ENCODE measurements at regions not wholly inside any gene's neighbourhood (a gene's known extent, or its start where the extent isn't known, plus 50 kb on each side); places are given as distances from the start of the nearest gene placed in this dataset.

DNA sequence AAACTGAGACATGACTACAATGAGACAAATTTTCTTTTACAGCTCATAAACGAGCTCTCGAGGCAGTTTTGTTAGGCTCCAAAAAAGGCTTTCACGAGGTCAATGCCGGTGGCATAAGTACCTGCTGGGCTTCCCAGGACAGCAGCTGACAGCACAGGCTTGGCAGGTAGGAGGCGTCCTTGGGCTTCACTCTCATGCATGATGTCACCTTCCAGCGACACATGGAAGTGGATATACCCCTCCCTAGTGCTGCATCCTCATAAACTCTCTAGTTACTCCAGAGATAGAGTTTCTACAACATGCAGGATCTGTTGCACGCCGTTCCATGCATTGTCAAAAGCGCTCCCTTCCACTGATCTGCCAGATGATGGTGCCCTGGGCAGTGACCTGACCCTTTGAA lies 112.5 kb upstream of the PAXBP1 start:
- Histone ChIP-seq H3K27ac (no peak overlapping the region), H3K9me3 (no peaks in the 10 kb centered on the region), H3K4me1 (no peaks in the 10 kb centered on the region), H3K4me3 (no peak overlapping the region), H3K27me3 (no peaks in the 10 kb centered on the region), H3K36me3 (no peaks in the 10 kb centered on the region)
- no peak for DNase-seq
- no peak for TF ChIP-seq POLR2A (IDR thresholded peaks at IDR 0.05)
- TF ChIP-seq, protein P1, sequence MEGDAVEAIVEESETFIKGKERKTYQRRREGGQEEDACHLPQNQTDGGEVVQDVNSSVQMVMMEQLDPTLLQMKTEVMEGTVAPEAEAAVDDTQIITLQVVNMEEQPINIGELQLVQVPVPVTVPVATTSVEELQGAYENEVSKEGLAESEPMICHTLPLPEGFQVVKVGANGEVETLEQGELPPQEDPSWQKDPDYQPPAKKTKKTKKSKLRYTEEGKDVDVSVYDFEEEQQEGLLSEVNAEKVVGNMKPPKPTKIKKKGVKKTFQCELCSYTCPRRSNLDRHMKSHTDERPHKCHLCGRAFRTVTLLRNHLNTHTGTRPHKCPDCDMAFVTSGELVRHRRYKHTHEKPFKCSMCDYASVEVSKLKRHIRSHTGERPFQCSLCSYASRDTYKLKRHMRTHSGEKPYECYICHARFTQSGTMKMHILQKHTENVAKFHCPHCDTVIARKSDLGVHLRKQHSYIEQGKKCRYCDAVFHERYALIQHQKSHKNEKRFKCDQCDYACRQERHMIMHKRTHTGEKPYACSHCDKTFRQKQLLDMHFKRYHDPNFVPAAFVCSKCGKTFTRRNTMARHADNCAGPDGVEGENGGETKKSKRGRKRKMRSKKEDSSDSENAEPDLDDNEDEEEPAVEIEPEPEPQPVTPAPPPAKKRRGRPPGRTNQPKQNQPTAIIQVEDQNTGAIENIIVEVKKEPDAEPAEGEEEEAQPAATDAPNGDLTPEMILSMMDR (IDR thresholded peaks at IDR 0.05) = no peak

DNA sequence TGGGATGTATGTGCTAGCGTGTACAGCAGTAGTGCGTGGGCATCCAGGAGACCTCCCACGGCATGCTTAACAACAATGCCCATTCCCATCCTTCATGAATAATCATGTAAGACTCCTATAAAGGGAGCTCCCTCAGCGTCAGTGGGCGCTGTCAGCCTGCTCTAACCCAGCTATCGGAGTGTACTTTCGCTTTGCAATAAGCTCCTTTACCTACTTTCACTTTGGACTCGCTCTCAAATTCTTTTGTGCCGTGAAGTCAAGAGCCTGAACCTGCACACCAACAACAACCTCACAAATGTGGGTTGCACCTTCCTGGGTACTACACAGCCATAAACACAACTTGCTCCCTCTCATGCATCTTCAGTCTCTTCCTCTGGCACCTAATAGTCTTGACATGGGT lies 114.8 kb upstream of the PAXBP1 start:
- Histone ChIP-seq H3K27ac (no peak overlapping the region), H3K36me3 (no peaks in the 10 kb centered on the region), H3K9me3 (no peaks in the 10 kb centered on the region), H3K4me3 (peak overlapping the region in 2 of 4 donors; percentile 8 to 16), H3K4me1 (no peaks in the 10 kb centered on the region), H3K27me3 (no peaks in the 10 kb centered on the region)
- no peak for DNase-seq
- no peak for TF ChIP-seq POLR2A (IDR thresholded peaks at IDR 0.05)
- TF ChIP-seq, protein P1 (IDR thresholded peaks at IDR 0.05) = no peak

DNA sequence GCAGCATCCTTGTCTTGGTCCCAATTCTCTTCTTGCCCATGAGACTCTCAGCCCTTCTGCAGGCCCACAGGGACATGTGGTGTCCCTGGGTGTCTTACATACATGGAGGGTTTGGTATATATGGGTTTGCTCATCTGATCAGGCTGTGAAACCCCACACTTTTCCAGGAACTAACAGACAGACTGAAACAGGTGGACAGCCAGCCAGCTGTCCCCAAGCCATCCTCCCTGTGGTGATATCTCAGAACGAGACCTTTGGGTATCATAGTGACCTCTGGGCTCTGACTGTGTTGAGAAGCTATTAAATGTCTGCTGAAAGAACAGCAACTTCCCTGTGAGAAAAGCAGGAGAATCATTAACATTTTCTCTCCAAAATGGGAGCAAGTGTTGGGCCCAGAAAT lies 115.5 kb upstream of the PAXBP1 start:
- no peaks in the 10 kb centered on the region for H3K9me3 ChIP-seq

DNA sequence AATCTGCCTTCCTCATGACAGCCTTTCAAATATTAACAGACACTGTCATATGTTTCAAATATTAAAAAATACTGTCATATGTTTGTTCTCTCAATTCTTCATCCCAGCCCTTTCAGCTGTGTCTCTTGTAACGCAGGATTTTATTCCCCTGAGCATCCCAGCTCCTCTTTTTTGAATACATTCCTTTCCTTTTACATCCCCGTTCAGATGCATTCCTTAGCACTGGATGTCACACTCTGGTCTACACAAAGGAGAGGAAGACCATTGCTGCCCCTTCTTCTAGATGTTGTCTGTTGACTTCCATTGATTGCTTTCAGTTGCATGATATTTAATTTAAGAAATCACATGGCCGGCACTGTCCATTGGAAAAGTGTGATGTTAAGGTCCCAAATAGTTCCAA lies 117.4 kb upstream of the PAXBP1 start:
- Histone ChIP-seq H3K9me3 (no peaks in the 10 kb centered on the region), H3K27ac (no peak overlapping the region), H3K36me3 (no peaks in the 10 kb centered on the region), H3K4me3 (no peak overlapping the region), H3K4me1 (no peaks in the 10 kb centered on the region), H3K27me3 (no peaks in the 10 kb centered on the region)
- no peak for DNase-seq
- TF ChIP-seq, protein P1 (IDR thresholded peaks at IDR 0.05) = no peak
- no peak for TF ChIP-seq POLR2A (IDR thresholded peaks at IDR 0.05)

More for the DNA sequence above, 115.5 kb upstream of the PAXBP1 start:
- Histone ChIP-seq H3K27me3 (no peaks in the 10 kb centered on the region), H3K4me3 (no peak overlapping the region), H3K27ac (no peak overlapping the region), H3K4me1 (no peaks in the 10 kb centered on the region), H3K36me3 (no peaks in the 10 kb centered on the region)
- TF ChIP-seq, protein P1 (IDR thresholded peaks at IDR 0.05) = no peak
- TF ChIP-seq POLR2A (IDR thresholded peaks at IDR 0.05) = no peak
- no peak for DNase-seq

DNA sequence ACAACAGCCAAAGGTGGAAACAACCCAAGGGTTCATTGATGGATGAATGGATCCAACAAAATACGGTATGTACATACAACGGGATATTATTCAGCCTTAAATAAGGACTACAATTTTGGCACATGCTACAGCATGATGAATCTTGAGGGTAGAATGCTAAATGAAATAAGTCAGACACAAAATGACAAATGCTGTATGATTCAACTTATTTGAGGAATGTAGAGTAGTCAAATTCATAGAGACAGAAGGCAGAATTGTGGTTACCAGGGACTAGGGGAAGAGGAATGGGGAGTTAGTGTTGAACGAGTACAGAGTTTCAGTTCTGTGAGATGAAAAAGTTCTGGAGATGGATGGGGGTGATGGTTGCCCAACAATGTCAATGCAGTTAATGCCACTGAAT lies 118.0 kb upstream of the PAXBP1 start:
- TF ChIP-seq POLR2A (IDR thresholded peaks at IDR 0.05) = no peak
- TF ChIP-seq, protein P1 (IDR thresholded peaks at IDR 0.05) = no peak
- Histone ChIP-seq H3K4me1 (no peaks in the 10 kb centered on the region), H3K27me3 (no peaks in the 10 kb centered on the region), H3K27ac (no peak overlapping the region), H3K9me3 (no peaks in the 10 kb centered on the region), H3K36me3 (no peaks in the 10 kb centered on the region), H3K4me3 (no peak overlapping the region)
- no peak for DNase-seq

DNA sequence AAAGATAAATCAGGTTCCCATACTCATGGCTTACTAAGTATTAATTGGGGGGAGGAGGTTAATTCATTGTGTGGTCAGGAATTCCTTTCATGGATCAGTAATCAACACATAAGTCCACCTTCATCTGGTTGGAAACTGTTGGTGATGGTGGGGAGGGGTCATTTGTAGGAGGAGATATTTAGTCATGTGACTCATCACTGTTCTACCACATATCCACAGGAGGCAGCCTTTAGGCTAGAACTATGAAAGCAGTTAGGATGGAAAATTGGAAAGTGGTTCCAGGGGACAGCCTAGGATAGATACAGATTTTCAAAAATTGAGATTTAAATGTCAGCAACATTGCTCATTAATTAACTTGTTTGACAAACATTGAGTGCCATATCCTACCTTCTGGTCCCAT lies 122.8 kb upstream of the PAXBP1 start:
- H3K36me3 ChIP-seq = no peaks in the 10 kb centered on the region
- H3K4me1 ChIP-seq = no peaks in the 10 kb centered on the region
- TF ChIP-seq, protein P1 (IDR thresholded peaks at IDR 0.05) = no peak
- no peak for TF ChIP-seq POLR2A (IDR thresholded peaks at IDR 0.05)
- no peak overlapping the region for H3K27ac ChIP-seq
- H3K9me3 ChIP-seq = no peaks in the 10 kb centered on the region
- no peak for DNase-seq
- no peaks in the 10 kb centered on the region for H3K27me3 ChIP-seq
- no peak overlapping the region for H3K4me3 ChIP-seq

Data from Peyer's patch (tissue), 4 donors.